ENCODE measurements at regions not wholly inside any gene's neighbourhood (a gene's known extent, or its start where the extent isn't known, plus 50 kb on each side); places are given as distances from the start of the nearest gene placed in this dataset.

DNA sequence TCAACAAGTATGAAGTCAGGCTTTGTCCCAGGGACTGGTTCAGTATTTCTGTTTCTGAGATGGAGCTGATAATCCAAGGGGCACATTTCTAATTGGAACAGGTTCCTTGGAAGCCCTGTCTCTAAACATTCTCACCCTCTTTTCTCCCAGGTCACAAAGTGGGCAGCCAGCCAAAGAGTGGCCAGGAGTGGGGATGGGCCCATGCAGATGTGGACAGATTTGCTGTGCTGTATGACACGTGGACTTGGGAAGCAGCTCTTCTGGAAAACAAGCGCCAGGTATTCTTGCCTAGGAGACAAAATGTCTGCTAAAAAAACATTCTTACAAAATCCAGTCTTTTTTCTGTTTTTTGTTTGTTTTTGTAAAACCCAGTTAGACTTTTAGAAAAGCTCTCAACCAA, 140.2 kb downstream of the CD164 start:
- DNase-seq (ENCODE audit: extremely low read depth, low read depth) = no peak
- TF ChIP-seq, protein P1, sequence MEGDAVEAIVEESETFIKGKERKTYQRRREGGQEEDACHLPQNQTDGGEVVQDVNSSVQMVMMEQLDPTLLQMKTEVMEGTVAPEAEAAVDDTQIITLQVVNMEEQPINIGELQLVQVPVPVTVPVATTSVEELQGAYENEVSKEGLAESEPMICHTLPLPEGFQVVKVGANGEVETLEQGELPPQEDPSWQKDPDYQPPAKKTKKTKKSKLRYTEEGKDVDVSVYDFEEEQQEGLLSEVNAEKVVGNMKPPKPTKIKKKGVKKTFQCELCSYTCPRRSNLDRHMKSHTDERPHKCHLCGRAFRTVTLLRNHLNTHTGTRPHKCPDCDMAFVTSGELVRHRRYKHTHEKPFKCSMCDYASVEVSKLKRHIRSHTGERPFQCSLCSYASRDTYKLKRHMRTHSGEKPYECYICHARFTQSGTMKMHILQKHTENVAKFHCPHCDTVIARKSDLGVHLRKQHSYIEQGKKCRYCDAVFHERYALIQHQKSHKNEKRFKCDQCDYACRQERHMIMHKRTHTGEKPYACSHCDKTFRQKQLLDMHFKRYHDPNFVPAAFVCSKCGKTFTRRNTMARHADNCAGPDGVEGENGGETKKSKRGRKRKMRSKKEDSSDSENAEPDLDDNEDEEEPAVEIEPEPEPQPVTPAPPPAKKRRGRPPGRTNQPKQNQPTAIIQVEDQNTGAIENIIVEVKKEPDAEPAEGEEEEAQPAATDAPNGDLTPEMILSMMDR (IDR thresholded peaks at IDR 0.05; ENCODE audit: low read depth, low read length) = no peak

DNA sequence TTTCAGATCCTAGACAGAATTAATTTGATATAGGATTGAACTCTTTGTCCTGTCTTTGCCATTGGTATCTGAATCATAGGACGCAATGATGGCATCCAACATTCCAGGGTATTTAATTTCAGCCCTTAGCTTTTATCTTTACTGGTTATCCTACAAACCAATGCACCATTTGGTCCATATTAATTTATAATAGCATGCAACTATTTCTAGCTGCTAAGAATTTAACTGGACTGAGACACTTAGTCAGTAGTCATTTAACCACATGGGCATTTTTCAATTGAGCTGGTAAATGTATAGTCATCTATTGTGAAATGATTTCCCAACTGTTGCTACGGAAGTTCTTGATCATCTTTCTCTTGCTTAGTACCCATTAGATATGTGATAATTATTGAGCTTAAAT, 141.1 kb downstream of the CD164 start:
- TF ChIP-seq, protein P1 (IDR thresholded peaks at IDR 0.05; ENCODE audit: low read depth, low read length) = no peak
- DNase-seq (ENCODE audit: extremely low read depth, low read depth) = peak; percentile 28

DNA sequence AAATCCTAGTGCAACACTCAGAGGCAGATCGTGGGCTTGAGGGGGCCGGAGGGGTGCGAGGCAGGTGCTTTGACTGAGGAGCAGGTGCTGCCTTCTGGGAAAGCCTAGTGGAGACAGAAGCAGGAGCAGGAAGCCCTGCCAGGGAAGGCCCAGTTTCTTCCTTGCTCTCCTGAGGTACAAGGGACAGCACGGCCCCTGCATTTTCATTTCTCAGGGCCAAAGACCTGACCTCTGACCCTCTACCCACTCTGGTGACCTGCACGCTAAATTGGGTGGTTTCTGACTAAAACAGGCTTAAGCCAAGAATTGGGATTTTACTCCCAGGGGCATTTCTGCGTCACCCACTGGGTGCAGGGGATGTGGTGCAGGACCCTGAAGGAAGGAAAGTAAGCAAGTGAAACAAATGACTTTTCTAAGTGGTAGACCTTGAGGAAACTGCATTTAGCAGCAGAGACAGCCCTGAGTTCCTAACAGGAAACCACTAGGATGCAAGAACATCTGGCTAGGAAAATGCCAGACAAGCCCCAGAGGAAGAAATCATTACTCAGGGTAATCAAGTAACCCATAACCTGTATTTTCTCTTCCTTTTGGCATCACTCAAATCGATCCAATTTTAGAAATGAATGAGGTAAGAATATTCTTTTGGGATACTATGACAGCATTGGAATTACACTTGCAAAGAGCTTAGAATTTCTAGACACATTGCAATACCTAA, 141.7 kb downstream of the CD164 start:
- TF ChIP-seq, protein P1 (IDR thresholded peaks at IDR 0.05; ENCODE audit: low read depth, low read length) = no peak
- DNase-seq (ENCODE audit: extremely low read depth, low read depth) = no peak

DNA sequence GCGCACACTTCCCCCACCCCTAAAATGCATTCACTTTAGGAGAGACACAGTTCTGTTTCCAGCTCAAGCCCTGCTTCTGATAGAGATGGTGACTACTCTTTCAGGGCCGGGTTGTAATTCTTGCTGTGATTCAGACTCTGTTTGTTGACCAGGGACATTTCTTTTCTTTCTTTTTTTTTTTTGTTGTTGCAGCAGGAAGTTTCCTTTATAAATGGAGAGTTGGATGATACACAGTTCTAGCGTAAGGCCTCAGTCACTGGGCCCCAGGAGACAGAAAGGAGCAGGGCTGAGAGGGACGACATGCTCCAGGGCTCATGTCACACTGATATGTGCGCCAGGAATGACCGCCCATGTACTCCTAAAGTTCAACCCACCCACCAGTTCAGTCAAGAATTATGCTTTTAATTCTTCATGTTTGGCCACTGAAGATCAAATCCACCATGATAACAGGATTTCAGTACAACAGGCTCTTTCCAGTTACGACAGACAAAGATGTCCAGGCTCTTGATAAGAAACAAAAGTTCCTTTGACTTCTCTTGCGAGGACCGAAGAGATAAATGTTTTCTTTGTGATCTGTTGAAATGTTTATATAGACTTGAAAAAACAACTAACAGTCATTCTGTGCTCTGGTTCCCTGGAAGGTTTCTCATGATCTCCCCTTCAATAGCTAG, 142.5 kb downstream of the CD164 start:
- DNase-seq (ENCODE audit: extremely low read depth, low read depth) = no peak
- TF ChIP-seq, protein P1 (IDR thresholded peaks at IDR 0.05; ENCODE audit: low read depth, low read length) = no peak

DNA sequence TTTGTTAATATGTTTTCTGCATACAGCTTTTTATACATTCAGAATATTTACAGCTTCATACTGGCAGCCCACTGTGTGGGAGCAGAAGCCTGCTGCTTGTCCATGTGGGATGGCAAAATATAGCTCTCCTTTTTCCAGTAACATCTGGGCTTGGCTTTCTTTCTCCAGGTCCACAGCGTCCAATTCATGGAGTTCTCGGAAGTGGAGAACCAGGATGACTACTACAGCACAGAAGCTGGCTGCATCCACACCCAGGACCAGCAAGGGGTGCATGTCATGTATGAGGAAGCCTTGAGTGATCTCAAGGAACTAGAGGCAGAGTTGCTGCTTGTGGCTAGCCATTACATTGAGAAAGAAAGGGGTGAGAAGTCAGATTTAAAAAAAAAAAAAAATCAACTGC, 143.1 kb downstream of the CD164 start:
- TF ChIP-seq, protein P1 (IDR thresholded peaks at IDR 0.05; ENCODE audit: low read depth, low read length) = no peak
- no peak for DNase-seq (ENCODE audit: extremely low read depth, low read depth)

DNA sequence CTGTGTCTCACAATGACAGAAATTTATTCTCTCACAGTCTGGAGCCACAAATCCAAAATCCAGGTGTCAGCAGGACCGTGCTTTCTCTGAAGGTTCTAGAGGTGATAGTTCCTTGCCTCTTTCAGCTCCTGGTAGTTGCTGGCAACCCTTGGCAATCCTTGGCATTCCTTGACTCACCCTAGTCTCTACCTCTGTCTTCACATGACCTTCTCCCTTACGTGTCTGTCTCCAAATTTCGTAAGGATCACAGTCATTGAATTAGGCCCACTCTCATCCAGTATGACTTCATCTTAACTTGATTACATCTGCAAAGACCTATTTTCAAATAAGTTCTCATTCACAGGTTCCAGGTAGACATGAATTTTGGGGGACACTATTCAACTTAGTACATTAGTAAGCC, 143.1 kb downstream of the CEP57L1 start:
- TF ChIP-seq, protein P1 (IDR thresholded peaks at IDR 0.05; ENCODE audit: low read depth, low read length) = no peak
- no peak for DNase-seq (ENCODE audit: extremely low read depth, low read depth)

DNA sequence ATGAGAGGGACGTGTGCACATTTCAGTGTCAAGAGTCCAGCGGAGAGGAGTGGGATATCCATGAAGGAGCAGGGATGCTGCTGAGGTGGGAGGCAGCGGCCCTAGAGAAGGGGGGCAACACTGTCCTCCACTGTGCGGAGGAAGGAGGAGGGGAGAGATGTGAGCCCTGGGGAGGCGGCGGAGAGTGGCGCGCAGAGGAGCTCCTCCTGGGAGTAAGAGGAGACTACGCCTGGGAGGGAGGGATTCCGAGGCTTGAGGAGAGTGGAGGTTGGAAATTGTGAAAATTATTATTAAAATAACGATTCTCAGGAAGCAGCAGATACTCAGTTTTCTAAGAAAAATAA, 142.7 kb downstream of the CEP57L1 start:
- no peak for DNase-seq (ENCODE audit: extremely low read depth, low read depth)
- TF ChIP-seq, protein P1 (IDR thresholded peaks at IDR 0.05; ENCODE audit: low read depth, low read length) = no peak

Data from AG09319 (cell line).